ENCODE measurements at regions not wholly inside any gene's neighbourhood (a gene's known extent, or its start where the extent isn't known, plus 50 kb on each side); places are given as distances from the start of the nearest gene placed in this dataset.
"Not testable (repeated sequence)": the region's sequence is repeated elsewhere in the genome, so short reads cannot be mapped to it uniquely, and the experiment has no call there.

DNA sequence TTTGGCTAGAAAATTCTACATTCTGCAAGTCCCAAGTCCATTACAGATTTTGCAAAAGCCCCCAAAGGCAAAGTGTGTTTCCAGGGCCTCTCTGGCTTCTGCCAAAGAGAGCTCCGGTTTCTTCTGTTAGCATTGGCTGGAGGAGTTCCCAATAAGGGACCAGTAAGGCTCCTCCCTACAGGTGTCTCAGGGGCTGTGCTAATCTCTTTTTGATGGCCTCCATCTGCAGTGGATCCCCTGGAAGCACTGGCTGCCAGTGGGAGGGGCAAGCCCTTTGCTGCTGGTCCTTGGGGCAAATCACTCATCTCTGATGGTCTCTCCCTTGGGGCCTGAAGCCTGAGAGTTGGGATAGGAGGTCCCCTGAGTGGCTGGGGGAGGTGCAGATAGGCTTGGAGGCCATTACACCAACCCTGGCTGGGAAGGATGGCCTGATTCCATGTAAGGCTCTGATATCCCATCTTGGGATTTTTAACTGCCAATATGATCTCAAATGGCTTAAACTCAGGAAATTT, 89.1 kb upstream of the USP24 start:
- no peak for DNase-seq

DNA sequence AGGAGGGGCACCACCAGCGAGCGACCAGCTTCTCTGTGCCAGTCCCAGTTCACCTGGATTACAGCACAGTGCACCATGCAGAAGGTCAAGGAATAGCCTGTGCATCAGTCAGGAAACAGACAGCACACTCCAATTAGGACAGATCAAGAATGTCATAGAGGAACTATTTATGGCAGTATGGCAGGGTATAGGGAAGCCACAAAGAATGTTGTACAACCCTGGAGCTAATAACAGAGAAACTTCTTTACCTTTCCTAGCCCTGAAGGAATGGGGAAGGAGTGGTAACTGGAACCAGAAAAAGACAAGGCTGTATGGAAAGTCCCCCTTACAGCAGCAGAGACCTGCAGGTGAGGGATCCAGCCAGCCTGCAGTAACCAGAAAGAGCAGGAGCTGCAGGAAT, 87.8 kb upstream of the USP24 start:
- no peak for DNase-seq

DNA sequence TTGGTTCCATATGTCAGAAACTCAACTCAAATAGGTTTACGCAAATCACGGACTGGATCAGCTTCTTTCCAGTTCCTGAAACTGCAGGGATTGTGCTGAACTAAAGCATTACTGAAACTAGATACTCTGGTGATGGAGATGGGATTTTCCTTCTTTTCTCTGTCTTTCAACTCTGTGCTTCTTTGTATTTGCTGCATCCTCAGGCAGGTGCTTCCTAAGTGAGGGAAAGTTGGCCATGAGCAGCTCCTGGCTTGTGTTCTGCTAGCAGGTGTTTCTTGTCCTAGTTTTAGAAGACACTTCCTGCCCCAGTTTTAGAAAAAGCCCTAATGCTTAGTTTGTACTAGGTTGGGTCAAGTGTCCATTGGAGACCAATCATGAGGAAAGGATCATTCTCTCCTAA, 86.7 kb upstream of the USP24 start:
- no peak for DNase-seq

DNA sequence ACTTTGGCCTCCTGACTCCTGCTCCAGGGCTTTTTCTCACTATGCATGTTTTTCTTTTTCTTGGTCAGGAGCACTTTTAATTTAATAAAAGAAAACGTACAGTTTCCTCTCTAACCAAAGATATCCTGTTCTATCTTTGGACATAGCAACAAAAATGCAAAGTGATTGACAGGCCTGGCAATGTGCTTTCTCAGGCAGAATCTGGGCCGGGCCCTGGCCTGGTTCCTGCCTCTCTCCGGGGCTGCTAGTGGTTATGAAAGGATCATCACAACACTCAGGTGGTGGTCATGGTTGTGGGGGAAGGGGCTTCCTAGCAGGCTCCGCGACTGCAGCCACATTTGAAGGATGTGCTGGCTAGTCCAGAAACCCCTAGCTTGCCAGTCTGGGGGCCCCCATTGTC, 85.8 kb upstream of the USP24 start:
- no peak for DNase-seq

DNA sequence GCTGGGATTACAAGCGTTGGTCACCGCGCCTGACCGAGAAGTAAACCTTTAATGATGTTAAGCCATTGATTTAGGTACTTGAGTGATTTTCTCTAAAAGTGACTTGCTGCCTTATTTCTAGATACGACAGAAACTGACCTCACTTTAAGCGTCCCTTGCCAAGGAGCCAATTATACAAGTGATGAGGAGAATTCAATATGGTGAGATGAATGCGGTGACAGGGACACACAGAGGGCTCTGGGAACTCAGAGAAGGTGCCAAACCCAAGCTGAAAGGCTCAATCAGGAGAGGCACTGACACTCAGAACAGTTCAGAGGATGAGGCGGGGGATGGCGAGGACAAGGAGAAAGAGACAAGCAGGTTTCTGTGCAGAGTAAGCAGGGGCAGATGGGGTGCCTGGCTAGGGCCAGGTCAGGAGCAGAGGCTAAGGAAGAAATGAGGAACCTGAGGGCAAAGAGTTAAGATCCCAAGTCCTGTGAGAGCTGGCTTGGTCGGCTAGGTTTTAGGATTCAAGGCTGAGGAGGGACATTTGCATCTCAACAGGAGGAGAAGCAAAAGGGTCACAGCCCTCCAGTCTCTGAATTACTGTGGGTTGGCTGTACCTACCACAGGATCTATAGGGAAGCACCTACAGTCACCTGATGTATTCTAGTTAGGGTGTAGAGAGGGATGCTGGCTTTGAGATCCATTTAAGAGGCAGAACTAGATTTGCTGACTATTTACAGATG, 83.2 kb upstream of the USP24 start:
- no peak for DNase-seq

DNA sequence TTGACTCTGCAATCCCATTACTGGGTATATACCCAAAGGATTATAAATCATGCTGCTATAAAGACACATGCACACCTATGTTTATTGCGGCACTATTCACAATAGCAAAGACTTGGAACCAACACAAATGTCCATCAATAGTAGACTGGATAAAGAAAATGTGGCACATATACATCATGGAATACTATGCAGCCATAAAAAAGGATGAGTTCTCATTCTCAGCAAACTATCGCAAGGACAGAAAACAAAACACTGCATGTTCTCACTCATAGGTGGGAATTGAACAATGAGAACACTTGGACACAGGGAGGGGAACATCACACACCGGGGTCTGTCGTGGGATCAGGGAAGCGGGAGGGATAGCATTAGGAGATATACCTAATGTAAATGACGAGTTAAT, 81.1 kb upstream of the USP24 start:
- DNase-seq, result not testable (repeated sequence)

DNA sequence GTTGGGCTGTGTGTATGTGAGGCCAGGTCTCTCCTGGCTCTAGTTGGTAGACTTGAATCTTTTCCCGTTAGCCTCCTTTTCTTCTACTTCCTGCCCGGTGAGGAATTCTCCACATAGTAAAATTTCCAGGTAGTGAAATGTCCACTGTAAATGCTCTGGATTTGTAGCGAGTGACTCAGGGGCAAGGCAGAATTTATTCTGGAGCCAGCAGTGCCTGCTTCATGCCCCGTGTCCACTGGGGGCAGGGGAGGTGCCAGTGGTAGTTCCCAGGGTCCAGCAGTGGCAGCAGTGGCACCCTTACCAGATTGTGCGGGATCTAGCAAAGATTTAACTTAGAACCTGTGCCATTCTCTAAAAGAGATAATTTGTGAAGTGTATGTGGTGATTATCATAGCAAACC, 74.5 kb upstream of the USP24 start:
- no peak for DNase-seq

DNA sequence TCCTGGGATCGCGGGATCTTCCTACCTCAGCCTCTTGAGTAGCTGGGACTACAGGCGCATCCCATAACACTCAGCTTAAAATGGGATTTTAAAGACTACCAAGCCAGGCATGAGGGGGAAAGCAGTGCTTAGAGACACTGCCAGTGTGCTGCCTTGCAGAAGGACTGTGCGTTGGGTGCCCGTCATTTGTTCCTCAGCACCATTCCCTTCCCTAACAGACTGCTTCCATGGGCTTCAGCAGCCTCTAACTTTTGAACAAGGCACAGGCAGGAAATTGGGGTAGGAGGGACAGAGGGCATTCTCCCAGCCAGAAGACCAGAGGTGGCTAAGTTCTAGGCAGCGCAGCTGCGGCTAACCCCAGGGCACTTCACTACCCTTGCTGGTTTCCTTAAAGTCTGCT, 73.9 kb upstream of the USP24 start:
- no peak for DNase-seq

DNA sequence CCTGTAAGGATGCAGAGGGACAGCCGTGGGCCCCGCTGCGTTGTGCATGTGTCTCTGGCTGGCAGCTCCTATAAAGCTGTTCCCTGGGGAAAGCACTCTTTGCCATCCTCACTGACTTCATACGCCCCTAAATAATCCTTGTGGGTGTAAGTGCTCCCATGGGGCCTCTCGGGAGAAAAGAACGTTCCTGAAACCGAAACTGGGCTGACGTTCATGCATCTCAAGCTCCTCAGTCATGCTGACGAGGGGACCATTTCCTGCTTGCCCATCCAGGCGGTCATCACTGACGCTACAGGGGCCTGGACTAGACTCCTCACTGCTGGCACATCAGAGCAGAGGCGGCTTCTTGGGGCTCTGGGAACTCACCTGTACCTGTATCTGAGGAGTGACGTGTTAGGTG, 73.1 kb upstream of the USP24 start:
- DNase-seq, result no peak

DNA sequence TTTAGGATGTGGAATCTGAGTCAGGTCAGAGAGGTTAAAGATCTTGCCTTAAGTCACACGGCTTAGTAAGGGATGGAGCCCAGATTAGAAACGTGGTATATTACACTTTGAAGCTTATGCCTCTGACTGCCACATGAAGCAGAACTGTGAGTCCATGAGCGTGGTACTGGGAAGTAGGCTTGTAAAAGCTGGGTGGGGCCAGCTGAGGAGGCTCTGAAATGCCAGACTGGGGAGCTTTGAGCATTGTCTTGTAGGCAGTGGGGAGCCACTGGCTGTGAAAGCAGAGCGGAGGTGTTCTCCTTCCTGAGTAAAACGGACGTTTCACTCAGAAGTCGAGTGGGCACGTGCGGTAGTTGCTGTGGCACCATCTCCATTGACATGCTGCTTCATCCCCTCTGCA, 72.6 kb upstream of the USP24 start:
- no peak for DNase-seq

DNA sequence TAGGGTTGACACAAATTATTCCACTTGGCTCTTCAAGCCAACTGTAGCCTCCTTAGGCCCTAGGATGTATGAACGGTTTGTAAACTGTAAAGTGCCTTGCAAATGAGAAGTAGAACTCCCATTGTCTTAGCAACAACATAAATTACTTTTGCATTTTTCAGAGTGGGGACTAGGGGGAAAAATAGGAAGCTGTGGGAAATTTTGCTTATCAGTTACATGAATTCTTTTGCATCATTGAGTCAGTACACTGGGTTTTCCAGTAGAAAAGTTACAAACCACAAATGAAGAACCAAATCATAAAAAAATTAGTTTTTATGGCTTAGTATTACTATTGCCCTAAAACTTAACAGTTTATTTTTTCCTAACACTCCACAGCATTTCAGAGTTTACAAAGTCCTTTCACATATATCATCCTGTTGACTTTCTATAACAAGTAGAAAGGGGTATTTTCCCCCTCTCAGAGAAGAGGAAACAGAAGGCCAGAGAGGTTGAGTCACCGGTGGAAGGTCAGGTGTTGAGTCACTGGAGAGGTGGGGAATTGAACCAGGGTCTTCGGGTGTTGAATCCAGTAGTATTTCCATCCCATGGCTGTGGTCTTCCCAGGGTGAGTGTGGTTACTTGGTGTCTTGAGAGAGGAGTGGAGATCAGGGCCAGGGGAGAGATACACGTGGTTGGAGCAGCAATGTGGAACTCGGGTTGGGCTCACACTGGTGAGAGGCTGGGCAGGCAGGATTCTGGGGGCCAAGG, 71.9 kb upstream of the USP24 start:
- DNase-seq, result no peak

DNA sequence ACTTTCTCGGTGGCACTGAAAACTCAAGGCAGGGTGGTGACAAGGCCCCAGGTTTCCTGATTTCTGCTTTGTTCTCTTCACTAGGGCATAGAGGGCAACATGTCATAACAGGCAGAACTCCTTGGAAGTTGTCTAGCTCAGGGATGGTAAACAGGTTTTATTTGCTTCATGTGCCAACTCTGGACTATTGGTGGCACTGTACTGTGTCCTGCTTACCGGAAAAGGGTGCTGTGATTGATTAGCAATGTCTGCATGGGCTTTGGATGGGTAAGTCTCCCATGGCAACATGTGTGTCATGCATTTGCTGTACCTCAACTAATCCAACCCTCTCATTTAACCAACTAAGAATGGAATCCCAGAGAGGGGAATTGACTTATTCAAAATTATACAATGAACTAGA, 70.7 kb upstream of the USP24 start:
- DNase-seq, result peak; percentile 23

DNA sequence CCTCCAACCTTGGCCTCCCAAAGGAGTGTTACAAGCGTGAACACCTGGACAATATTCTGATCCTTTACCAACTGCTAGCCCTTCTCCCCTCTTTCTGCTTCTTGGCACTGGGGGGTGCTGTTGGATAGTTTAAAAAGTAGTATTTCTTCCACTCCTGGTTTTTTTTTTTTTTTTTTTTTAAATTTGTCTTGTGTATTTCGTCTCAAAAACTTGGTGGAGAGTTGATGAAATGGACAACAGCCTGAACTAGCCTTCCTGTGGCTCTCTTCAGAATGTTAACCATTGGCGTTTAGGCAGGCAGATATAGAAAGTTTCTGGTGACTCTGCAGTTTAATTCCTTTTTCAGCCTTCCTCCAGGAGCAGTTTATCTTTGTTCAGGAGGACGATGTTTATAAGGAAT, 69.7 kb upstream of the USP24 start:
- DNase-seq, result no peak

DNA sequence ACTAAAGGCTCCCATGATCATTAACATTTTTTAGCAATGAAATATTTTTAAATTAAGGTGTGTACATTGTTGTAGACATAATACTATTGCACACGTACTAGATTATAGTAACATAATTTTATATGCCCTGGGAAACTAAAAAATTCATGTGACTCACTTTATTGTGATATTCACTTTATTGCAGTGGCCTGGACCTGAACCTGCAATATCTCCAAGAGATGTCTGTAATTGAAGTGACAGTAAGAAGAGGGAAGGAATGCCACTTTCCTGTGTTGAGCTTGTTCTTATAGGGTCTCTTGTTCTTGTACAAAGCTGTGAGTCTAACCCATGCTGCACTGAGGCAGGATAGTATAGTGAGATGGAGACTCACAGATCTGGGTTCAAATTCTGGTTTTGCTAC, 66.9 kb upstream of the USP24 start:
- no peak for DNase-seq

DNA sequence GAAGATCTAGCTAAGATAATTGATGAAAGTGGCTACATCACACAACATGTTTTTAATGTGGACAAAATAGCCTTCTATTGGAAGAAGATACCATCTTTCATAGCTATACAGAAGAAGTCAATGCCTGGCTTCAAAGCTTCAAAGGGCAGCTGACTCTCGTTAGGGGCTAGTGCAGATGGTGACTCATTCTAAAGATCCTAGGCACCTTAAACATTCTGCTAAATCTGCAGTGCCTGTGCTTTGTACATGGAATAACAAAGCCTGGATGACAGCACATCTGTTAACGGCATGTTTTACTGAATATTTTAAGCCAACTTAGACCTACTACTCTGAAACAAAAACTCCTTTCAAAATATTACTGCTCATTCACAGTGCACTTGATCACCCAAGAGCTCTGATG, 65.6 kb upstream of the USP24 start:
- DNase-seq, result no peak

DNA sequence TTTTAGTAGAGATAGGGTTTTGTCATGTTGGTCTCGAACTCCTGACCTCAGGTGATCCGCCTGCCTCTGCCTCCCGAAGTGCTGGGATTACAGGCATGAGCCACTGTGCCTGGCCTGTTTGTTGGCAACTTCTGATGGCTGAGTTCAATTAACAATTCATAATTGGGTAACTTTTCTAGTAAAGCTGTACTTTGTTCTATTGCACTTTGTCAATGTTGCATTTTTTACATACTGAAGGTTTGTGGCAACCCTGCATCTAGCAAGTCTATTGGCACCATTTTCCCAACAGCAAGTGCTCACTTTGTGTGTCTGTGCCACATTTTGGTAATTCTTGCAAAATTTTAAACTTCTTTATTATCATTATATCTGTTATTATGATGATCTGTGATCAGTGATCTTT, 64.5 kb upstream of the USP24 start:
- DNase-seq, result no peak

DNA sequence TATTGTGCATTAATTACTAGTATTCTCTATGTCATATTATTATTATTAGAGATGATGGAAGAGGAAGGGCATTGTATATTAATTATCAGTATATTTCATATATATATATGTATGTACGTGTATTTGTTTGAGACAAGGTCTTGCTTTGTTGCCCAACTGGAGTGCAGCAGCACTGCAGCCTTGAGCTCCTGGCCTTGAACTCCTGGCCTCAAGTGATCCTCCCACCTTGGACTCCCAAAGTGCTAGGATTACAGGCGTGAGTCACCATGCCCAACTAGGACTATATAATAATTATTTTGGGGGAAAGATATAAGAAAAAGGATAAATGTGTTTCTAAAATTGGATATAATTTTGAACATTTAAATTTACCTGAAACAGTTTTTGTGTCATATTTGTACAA, 63.2 kb upstream of the USP24 start:
- DNase-seq, result no peak

DNA sequence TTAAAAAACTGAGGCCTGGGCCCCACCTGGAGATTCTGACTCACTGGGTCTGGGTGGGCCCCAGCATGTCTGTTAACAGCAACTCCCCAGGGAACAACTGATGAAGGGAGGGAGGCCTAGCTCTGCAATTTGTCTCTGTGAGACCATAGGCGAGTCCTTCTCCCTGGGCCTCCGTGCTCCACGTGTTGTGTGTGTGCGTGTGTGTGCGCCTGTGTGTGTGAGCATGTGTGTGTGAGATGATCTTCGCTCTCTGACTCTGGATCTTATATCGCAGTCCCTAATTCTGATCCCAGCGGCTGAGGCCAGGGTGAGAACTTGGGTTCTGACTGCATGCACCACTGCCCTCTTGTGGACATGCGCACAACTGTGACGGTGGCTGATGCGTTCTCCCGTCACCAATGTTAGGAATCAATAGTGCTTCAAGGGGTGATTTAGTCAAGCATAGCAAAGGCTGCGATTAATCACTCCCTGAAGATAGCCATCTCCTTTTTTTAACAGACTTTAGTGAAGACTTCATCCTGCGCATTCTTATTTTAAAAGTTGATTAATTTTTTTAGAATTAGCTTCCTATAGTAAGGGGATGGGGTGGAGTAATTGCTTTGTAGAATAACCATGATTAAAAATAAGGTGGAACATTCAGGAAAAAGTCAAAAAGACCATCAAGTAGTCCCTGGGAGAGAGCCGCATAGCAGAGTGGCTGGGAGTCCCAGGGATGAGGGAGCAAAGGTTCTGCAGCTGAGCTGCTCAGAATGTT, 62.4 kb upstream of the USP24 start:
- peak; percentile 45 for DNase-seq

DNA sequence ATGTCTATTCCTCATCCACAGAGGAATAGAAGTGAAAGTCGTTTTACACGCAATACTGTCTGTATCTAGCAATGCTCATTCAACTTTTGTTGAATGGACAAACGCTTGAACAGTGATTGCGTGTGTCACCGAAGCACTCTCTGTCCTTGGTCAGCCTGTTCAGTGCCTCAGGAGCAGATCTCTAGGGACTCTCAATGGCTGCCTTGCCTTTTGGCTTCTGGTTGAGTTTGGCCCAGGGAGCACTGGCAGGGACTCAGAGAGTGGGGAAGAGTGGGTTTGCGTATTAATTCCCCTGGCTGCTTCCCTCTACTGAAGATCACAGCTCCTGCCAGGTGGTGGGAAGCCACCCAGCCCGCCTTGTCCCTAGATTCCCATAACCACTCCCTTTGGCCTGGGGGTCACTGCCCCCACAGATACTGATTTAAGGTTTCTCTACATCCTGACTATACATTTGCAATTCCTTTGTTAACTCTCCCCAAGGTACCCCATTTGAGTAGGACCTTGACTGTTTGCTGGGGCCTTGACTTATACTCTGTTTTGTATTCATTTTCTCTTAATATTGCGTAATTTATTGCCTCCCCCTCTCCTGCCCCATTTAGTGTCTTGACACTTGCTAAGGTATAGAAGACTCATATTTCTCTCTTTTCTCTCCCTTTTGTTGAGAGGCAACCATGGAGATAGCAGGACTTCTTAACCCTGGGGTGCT, 61.7 kb upstream of the USP24 start:
- DNase-seq, result no peak

DNA sequence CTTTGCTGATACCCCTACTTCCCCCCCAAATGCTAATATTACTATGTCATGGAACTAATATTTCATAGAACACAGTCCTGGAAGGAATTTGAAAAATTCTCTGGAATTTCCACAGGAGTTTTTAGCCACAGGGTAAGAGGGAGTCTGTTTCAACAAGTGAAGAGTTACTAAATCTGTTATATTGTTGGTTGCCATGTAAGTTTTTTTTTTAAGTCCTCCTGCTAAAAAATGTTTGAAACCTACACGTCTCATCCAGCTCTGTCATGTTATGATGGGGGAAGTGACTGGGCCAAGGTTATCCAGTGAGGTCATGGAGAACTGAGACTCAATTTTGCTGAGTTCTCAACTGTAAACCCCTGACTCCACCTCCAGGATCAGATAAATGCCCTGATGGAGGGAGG, 60.8 kb upstream of the USP24 start:
- no peak for DNase-seq

DNA sequence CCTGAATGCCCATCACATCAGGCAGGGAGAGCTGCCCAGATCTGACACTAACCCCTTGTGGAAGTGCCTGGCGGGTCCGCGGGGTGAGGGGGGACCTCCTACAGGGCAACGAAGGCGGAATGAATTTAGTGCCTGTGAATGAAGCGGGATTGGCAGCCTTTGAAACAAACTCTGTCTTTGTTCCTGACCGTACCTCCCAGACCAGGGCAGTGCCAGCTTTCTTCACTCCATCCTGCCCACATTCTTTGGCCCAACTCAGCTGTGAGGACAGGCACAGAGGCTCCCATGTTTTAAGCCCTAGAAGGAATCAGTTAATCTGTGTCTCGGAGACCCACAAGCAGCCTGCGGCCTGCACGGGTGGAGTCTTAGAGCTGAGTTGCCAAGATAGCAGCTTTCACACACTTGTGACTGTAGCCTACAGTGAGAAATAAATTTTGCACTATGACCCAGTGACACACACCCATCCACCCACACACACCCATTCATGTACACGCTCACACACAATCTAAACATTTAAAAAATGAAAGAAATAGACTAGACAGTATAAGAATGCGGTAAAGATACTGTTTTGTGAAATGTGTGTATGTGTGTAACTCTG, 60.1 kb upstream of the USP24 start:
- DNase-seq, result no peak

DNA sequence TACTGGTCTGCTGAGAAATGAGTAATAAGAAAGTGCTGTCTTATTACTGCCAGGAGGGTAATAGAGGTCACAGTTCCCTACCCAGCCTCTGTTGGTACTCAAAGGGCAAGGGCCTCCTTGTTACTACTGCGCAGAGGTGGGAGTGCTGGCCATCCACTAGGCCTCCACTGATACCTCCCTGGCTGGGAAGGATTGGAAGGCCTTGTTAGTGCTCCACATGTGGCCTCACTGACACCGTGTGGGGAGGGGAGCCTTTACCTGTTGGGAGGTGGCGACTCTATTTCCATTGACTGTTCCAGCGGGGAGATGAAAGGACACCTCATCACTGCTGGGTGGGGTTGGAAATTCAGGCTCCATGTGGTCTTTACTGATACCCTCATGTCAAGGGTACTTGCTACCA, 57.8 kb upstream of the USP24 start:
- DNase-seq, result no peak

Measured in NCI-H510A (cell line).